ELR (cell line): ENCODE measurements at regions not wholly inside any gene's neighbourhood (a gene's known extent, or its start where the extent isn't known, plus 50 kb on each side); places are given as distances from the start of the nearest gene placed in this dataset.

Experiments used
- DNase-seq: peaks from one replicate; pipeline ENCODE4 v3.0.0-alpha.2; 2015; ENCODE audit warnings: low read depth

- DNase-seq, result no peak
These were observed 63.6 kb downstream of the NUDT12 start for GRCh38 chr5:103498800-103499551.

- DNase-seq, result no peak
These were observed 64.4 kb downstream of the NUDT12 start for GRCh38 chr5:103498211-103498610.

- DNase-seq, result no peak
These were observed 64.8 kb downstream of the NUDT12 start for GRCh38 chr5:103497781-103498180.

DNA sequence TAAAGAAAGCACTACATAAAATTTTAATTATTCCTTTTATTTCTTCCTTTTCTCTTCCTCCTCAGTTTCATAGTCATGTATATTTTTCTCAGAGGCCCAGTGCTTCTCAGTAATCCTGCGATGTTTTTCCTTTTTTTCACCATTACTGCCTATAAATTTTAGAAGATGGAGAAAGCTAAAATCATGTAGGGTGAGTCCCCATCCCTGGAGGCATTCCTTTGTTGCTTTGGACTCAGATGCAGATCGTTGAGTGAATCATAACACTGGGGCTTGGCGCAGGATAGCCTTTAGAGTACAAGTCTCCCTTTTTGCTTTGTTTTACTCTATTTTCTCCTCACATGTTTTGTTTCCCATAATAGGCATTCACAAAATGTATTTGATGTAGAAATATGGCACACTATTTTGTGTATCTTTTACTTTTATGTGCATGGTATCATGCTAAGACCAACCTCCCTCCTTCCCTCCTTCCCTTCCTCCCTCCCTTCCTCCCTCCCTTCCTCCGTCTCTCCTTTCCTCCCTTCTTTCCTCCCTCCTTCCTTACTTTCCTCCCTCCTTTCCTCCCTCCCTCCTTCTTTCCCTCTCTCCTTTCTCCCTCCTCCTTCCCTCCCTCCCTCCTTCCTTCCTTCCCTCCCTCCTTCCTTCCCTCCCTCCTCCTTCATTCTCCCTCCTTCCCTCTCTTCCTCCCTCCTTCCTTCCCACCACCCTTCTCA, 72.4 kb downstream of the NUDT12 start:
- DNase-seq, result no peak

GRCh38 chr5:103489307-103489706, 73.3 kb downstream of the NUDT12 start:
- DNase-seq, result no peak

DNA sequence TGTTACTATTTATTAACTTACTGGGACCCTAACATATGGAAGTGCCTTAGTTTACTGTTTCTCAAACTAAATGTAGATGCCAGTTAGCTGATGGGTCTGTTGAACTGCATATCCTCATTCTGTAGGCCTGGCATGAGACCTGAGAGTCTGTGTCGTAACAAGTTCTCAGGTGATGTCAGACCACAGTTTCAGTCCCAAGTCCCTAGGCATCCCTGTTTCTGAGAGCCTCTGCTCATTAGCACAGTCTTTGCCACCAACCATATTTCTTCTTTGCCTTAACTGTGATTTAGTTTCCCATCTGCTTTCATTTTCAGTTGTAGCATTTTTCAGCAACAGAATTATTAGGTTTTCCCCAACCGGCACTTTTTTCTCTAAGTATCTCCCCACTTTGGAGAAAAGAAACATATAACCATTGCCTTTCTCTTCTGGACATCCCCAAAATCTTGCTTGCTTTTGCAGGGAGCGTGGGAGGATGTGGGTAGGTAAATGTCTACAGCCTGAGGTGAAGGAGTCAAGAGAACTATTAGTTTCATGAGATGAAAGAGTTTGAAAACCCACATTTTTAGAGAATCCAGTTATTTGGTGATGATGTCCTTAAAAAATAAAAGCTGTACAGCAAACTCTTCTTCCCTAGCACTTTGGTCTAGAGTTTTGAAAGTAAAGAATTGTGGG, 74.6 kb downstream of the NUDT12 start:
- DNase-seq, result no peak

- DNase-seq, result peak; percentile 28
These were observed 75.4 kb downstream of the NUDT12 start for GRCh38 chr5:103487218-103487617.

- no peak for DNase-seq
These were observed 75.8 kb downstream of the NUDT12 start for GRCh38 chr5:103486739-103487138.

- no peak for DNase-seq
These were observed 82.3 kb downstream of the NUDT12 start for GRCh38 chr5:103480246-103480645.

DNA sequence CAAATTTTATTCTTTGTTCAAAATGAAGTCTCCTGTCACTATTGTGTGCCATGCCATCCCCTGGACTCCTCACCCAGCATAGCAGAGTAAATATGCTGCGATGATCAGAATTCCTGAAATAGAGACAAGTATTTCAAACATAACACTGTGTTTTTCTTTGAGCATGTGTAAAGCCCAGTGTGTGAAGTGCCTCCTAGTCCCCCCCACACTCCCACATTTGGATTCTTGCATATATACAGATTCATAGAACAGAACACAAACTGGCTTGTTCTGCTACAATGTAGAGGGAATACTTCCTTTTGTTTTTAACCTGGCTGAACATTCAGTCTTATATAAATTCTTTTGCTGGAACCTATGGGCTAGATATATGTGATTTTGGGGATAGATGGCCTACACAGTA, 84.9 kb downstream of the NUDT12 start:
- DNase-seq, result no peak

GRCh38 chr5:103476811-103477210, 85.8 kb downstream of the NUDT12 start:
- no peak for DNase-seq

- DNase-seq, result peak; percentile 77
These were observed 86.9 kb downstream of the NUDT12 start for GRCh38 chr5:103475629-103476240.

DNA sequence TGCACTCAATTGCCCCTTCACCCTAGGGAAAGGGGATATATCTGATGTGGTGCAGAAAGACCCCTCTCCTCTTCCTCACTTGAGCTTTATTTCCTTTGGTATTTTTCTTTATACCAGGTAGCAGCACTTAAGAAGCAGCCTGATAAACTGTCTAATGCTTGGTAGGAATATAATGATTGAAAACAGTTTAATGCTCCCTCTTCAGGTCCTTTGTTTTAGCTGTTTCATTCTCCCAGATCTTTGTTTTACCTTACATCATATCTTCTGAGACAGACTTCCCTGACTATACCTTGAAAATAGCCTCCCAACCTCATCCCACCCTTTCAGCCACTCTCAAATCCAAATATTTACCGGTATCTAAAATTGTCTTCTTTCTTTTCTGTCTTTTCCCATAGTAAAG, 87.9 kb downstream of the NUDT12 start:
- peak; percentile 31 for DNase-seq

DNA sequence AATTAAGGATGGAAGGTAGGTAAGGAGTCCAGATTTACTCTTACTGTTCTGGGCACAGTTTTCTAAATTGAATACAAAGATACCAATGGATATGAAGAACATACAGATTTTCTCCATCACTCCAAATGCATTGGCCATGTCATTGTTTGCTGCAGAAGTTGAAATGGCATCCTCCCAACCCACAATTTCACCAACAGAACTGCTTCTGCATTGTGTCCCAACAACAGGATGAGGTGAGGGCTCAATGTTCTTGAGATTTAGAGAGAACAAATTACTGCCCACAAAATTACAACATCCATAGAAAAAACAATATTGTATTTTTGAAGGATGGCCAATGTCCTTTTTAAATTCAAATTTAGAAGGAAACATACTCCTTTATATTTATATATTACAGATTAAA, 88.9 kb downstream of the NUDT12 start:
- DNase-seq, result no peak

DNA sequence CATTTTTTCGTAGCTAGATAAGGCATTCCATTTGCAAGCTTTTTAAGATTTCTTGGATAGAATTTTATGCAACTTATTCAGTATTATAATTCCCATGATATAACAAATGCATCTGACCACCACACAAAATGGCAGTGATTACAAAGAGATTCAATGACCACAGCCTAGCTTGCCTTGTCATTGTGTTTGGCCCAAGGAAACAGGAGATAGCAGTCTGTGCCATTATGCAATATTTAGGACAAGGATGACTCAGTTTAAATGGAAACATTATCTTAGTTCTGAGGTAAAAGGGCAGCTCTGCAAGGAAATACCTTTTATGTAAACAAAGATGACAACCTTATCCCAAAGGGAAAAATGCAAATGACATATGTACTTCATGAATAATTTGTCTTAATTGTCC, 89.8 kb downstream of the NUDT12 start:
- DNase-seq, result peak; percentile 74

- no peak for DNase-seq
These were observed 90.3 kb downstream of the NUDT12 start for GRCh38 chr5:103472265-103472664.

DNA sequence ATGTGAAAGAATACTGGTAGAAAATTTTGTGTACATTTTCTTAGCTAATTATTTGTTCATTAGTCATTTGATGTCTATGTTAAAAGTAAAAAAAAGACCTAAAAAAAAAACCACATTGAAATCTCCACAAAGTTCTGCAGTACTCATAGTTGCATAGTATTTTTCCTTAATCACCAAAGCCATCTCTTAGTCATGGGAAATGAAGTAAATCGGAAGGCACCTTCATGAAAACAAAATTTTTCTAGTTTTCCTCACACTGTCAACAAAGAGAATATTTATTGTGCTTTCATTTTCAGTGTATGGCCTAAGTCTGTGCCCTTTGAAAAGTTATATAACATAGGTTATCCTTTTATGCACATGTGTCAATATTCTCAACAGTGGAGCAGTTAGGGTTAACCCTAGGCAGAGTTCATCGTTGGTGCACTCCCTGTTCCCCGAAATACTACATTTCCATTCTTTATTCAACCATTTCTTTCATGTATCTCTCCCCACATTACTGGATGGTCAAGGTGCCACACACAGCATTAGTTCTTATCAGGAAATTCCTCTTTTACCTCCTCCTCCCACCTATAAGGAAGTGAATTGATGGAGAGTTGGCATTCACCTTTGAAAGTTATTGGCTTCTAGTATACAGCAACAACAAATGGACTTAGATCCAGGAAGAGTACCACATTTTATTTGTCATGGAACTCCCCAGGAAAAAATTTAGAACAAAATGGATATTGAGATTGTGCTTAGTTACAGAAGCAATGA, 93.1 kb downstream of the NUDT12 start:
- DNase-seq, result peak; percentile 89

DNA sequence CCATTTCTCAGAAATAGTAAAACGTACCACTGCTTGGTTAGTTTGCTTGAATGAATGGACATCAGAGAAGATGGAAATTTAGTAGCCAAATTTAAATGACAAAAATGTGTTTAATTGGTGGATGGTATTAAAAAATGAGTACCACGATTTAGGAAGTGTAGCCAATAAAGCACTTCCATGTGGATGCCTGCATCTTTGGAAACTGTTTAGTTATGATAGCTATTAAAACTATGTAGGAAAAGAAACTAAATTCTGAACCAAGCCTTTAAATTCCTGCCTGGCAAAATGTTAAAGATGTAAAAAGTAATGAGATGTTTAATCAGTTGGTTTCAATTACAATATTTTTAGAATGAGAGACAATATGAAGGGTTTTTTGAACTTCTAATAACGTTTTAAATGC, 94.8 kb downstream of the NUDT12 start:
- DNase-seq, result no peak

DNA sequence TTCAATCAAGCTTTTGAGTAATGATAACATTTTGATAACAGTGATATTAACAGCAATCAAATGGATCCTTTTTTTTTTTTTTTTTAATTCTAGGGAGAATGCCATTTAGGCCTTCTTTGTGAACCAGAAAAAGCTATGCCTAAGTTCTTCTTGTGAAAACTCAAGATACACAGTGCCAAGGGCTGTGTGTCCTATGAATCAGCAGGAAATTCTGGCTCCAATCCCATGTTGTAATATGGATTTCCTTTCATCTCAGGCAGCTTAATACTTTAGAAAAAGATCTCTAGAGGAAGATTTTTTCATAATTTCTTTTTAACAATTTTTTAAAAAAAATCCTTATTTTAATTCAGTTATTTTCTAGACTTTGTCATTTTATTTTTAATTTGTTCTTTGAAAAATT, 96.1 kb downstream of the NUDT12 start:
- peak; percentile 82 for DNase-seq

DNA sequence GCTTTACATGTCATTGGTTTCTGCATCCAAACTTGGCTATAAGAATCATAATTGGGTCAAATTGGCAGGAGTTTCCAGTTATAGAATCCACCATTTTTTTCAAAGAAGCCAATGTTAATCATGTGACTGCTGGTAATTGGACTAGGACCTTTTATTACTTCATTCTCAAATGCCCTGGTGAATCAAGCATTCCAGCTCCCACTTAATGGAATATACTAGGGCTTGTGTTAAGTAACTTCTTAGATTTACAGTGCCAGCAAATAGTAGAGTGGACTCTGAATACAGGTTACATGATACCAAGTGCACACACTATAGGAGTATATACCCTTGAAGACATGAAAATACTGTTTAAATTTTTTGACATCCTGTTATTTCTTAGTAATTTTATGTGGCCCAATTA, 96.7 kb downstream of the NUDT12 start:
- no peak for DNase-seq

GRCh38 chr5:103464835-103465484, 97.6 kb downstream of the NUDT12 start:
- no peak for DNase-seq
